Upper lobe of left lung (tissue), 4 donors: ENCODE measurements at regions not wholly inside any gene's neighbourhood (a gene's known extent, or its start where the extent isn't known, plus 50 kb on each side); places are given as distances from the start of the nearest gene placed in this dataset.

Source experiments
- EP300 ChIP-seq, 4 donors: sonication (generic); formaldehyde crosslinking; IDR thresholded peaks; one replicate each; pipeline ENCODE4 v1.5.1; 2017; ENCODE audit warnings: antibody characterized with exemption in 4 of 4, control low read depth in 2 of 4
- POLR2A ChIP-seq, 4 donors: fragments of 450-650 bp; IDR thresholded peaks; one replicate each; pipeline ENCODE4 v1.5.1; 2016 to 2017; ENCODE audit warnings: antibody characterized with exemption in 4 of 4, mild to moderate bottlenecking in 2 of 4
- POLR2AphosphoS5 ChIP-seq, 2 donors: sonication (generic); formaldehyde crosslinking; IDR thresholded peaks; one replicate each; pipeline ENCODE4 v1.5.1; 2017; ENCODE audit warnings: antibody characterized with exemption in 2 of 2
- TF ChIP-seq, protein P1 (sequence below), 6 experiments: fragments of 450-650 bp in 4 of 6; fragments of 200-600 bp in 2 of 6; sonication (generic) in 2 of 6; IDR thresholded peaks; one replicate each; pipeline ENCODE4 v1.5.1; 2016 to 2019; ENCODE audit warnings: antibody characterized with exemption in 6 of 6

GRCh38 chr1:230494514-230494913 is 68.4 kb upstream of the PGBD5 start:
- TF ChIP-seq, protein P1, sequence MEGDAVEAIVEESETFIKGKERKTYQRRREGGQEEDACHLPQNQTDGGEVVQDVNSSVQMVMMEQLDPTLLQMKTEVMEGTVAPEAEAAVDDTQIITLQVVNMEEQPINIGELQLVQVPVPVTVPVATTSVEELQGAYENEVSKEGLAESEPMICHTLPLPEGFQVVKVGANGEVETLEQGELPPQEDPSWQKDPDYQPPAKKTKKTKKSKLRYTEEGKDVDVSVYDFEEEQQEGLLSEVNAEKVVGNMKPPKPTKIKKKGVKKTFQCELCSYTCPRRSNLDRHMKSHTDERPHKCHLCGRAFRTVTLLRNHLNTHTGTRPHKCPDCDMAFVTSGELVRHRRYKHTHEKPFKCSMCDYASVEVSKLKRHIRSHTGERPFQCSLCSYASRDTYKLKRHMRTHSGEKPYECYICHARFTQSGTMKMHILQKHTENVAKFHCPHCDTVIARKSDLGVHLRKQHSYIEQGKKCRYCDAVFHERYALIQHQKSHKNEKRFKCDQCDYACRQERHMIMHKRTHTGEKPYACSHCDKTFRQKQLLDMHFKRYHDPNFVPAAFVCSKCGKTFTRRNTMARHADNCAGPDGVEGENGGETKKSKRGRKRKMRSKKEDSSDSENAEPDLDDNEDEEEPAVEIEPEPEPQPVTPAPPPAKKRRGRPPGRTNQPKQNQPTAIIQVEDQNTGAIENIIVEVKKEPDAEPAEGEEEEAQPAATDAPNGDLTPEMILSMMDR (IDR thresholded peaks at IDR 0.05): no peak
- TF ChIP-seq POLR2AphosphoS5 (IDR thresholded peaks at IDR 0.05) (no peak), POLR2A (IDR thresholded peaks at IDR 0.05) (no peak), EP300 (IDR thresholded peaks at IDR 0.05) (no peak)
